Thymus (tissue), 11 donors: ENCODE measurements at regions not wholly inside any gene's neighbourhood (a gene's known extent, or its start where the extent isn't known, plus 50 kb on each side); places are given as distances from the start of the nearest gene placed in this dataset.
"Not testable (repeated sequence)": the region's sequence is repeated elsewhere in the genome, so short reads cannot be mapped to it uniquely, and the experiment has no call there.

ENCODE experiments used
- DNase-seq, 9 donors: peaks; one replicate each; pipeline ENCODE4 v3.0.0-alpha.2; 2013; ENCODE audit warnings: low spot score in 9 of 9, low read depth in 6 of 9, missing footprints in 1 of 9
- H3K27ac ChIP-seq, 2 donors: one replicate each; pipeline ENCODE4 v1.5.1; 2013; ENCODE audit warnings: control low read depth in 1 of 2, low read depth in 1 of 2, low read length in 1 of 2, mild to moderate bottlenecking in 1 of 2, moderate library complexity in 1 of 2
- H3K27me3 ChIP-seq, 2 donors: one replicate each; pipeline ENCODE4 v1.5.1; 2013; ENCODE audit warnings: low read length in 1 of 2; ENCODE audit not compliant: control insufficient read depth in 2 of 2, insufficient read depth in 1 of 2
- H3K36me3 ChIP-seq, 2 donors: one replicate each; pipeline ENCODE4 v1.5.1; 2013; ENCODE audit warnings: low read length in 1 of 2, mild to moderate bottlenecking in 1 of 2, moderate library complexity in 1 of 2; ENCODE audit not compliant: control insufficient read depth in 2 of 2, insufficient read depth in 2 of 2
- H3K4me1 ChIP-seq, 2 donors: one replicate each; pipeline ENCODE4 v1.5.1; 2013; ENCODE audit warnings: low read length in 2 of 2; ENCODE audit not compliant: control insufficient read depth in 2 of 2, insufficient read depth in 2 of 2
- H3K4me3 ChIP-seq, 2 donors: one replicate each; pipeline ENCODE4 v1.5.1; 2013; ENCODE audit warnings: low read length in 2 of 2, control low read depth in 1 of 2, mild to moderate bottlenecking in 1 of 2
- H3K9me3 ChIP-seq, 2 donors: one replicate each; pipeline ENCODE4 v1.5.1; 2013; ENCODE audit warnings: low read length in 1 of 2, mild to moderate bottlenecking in 1 of 2; ENCODE audit not compliant: control insufficient read depth in 2 of 2, insufficient read depth in 1 of 2
- WGBS: extraction: QIAGEN DNeasy Blood & Tissue Kit; methylation state at CpG from one replicate; pipeline ENCODE4 v1.1.7; 2013; 5-methylcytosine and 5-hydroxymethylcytosine counted together
- donor health status: healthy.

DNA sequence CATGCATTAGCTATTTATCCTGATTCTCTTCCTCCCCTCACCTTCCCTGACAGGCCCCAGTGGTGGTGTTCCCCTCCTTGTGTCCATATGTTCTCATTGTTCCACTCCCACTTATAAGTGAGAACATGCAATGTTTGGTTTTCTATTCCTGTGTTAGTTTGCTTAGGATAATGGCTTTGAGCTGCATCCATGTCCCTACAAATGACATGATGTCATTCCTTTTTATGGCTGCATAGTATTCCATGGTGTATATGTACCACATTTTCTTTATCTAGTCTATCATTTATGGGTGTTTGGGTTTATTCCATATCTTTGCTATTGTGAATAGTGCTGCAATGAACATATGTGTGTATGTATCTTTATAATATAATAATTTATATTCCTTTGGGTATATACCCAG lies 219.4 kb downstream of the CYB561 start:
- H3K36me3 ChIP-seq, H3K27me3 ChIP-seq, DNase-seq, H3K9me3 ChIP-seq, H3K27ac ChIP-seq, H3K4me3 ChIP-seq, H3K4me1 ChIP-seq: not testable (repeated sequence)

DNA sequence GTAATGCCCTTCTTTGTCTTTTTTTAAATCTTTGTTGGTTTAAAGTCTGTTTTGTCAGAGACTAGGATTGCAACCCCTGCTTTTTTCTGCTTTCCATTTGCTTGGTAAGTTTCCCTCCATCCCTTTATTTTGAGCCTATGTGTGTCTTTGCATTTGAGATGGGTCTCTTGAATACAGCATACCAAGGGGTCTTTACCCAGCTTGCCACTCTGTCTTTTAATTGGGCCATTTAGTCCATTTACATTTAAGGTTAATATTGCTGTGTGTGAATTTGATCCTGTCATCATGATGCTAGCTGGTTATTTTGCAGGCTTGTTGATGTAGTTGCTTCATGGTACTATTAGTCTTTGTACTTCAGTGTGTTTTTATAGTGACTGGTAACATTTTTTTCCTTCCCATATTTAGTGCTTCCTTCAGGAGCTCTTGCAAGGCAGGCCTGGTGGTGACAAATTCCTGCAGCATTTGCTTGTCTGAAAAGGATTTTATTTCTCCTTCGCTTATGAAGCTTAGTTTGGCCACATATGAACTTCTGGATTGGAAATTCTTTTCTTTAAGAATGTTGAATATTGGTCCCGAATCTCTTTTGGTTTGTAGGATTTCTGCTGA lies 215.0 kb downstream of the CYB561 start:
- DNase-seq, H3K4me3 ChIP-seq, H3K27me3 ChIP-seq, H3K27ac ChIP-seq, H3K4me1 ChIP-seq, H3K36me3 ChIP-seq: not testable (repeated sequence)
- peaks cover 0 to 13% of the 10 kb centered on the region in 2 donors for H3K9me3 ChIP-seq
- 97% methylated on average over 2 of the region's 2 CpGs for WGBS

DNA sequence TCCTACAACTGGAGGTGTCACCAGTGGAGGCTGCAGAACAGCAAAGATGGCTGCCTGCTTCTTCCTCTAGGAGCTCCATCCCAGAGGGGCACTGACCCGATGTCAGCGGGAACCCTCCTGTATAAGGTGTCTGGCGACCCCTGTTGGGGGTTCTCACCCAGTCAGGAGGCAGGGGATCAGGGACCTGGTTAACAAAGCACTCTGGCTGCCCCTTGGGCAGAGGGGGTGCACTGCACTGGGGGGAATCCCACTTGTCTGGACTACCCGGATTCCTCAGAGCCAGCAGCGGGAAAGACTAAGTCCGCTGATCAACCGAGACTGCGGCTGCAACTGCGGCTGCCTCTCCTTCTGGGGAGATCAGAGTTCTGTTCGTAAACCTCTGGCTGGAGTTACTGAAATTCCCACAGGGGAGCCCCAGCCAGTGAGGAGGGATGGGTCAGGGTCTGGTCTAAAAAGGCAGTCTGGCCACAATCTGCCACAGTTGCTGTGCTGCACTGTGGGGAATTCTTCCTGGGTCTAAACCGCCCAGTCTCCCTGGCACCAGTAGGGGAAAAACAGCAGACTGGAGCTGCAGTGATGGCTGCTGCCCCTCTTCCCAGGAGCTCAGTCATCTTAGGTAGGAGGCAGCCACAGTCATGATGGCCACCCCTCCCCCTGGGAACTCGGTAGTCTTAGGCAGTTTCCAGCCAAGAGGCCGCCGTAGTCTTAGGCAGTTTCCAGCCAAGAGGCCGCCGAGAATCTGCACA lies 213.4 kb downstream of the CYB561 start:
- Histone ChIP-seq H3K4me3 (no peak overlapping the region), H3K9me3 (peaks cover 0 to 13% of the 10 kb centered on the region in 2 donors), H3K27ac (no peak overlapping the region), H3K36me3 (peaks cover 0 to 3% of the 10 kb centered on the region in 2 donors), H3K4me1 (no peaks in the 10 kb centered on the region), H3K27me3 (no peaks in the 10 kb centered on the region)
- no peak for DNase-seq
- WGBS: 98% methylated on average over 16 of the region's 16 CpGs

DNA sequence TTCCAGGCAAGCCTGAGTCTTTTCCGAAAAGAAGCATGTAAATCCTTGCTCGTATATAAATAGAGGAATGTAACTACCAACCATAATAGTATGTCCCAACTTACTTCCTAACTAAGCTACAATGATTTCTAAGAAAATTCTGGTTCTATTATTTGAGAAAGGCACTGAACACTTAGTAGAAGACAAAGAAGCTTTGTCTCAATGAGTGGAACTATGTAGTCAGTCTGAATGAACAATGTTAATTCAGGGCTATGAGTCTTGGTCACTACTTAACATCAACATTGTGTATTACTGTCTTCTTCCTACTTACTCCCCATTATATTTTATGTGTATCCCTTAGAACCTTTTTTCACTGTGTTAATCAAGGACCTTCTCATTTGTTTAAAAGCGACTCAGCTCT lies 206.0 kb downstream of the CYB561 start:
- no peaks in the 10 kb centered on the region for H3K36me3 ChIP-seq
- WGBS: 98% methylated on average over 3 of the region's 3 CpGs
- H3K27me3 ChIP-seq: no peaks in the 10 kb centered on the region
- no peak for DNase-seq
- no peaks in the 10 kb centered on the region for H3K4me1 ChIP-seq
- no peak overlapping the region for H3K4me3 ChIP-seq
- H3K27ac ChIP-seq: no peak overlapping the region
- H3K9me3 ChIP-seq: no peaks in the 10 kb centered on the region

DNA sequence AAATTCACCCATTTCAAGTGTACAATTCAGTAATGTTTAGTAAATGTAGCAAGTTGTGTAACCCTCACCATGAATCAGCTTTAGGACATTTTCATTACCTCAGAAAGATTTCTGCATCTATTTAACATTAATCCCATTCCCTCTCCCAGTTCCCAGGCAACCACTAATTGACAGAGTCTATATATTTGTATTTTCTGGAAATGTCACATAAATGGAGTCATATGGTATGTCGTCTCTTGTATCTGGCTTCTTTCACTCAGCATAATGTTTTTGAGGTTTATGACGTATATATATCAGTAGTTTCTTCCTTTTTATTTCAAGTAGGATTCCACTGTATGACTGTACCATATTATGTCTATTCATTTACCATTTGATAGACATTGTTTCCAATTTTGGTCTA lies 199.8 kb downstream of the CYB561 start:
- H3K4me3 ChIP-seq: no peak overlapping the region
- H3K27ac ChIP-seq: no peak overlapping the region
- no peaks in the 10 kb centered on the region for H3K9me3 ChIP-seq
- WGBS: 99% methylated on average over 2 of the region's 2 CpGs
- no peaks in the 10 kb centered on the region for H3K27me3 ChIP-seq
- no peaks in the 10 kb centered on the region for H3K36me3 ChIP-seq
- no peaks in the 10 kb centered on the region for H3K4me1 ChIP-seq
- no peak for DNase-seq

DNA sequence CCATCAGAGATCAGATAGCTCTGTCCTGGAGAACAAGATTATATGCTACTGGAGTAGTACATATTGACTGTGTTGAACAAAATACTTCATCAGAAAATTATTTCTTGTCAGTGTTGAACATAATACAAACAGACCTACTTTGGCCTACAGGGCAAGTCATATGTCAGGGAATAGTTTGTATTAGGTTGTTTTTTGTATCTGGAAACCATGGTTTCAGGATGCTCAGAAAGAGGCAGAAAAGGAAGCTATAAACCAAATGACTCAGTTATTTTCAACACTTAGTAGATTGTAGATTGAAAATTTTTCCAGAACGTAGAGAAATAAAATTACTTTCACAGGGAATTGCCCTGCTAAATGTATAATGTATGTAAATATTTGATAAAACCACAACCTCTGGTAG lies 198.4 kb downstream of the CYB561 start:
- Histone ChIP-seq H3K27me3 (no peaks in the 10 kb centered on the region), H3K27ac (no peak overlapping the region), H3K9me3 (no peaks in the 10 kb centered on the region), H3K4me3 (no peak overlapping the region), H3K4me1 (no peaks in the 10 kb centered on the region), H3K36me3 (no peaks in the 10 kb centered on the region)
- DNase-seq: no peak
- WGBS: 100% methylated on average over 1 of the region's 1 CpG

DNA sequence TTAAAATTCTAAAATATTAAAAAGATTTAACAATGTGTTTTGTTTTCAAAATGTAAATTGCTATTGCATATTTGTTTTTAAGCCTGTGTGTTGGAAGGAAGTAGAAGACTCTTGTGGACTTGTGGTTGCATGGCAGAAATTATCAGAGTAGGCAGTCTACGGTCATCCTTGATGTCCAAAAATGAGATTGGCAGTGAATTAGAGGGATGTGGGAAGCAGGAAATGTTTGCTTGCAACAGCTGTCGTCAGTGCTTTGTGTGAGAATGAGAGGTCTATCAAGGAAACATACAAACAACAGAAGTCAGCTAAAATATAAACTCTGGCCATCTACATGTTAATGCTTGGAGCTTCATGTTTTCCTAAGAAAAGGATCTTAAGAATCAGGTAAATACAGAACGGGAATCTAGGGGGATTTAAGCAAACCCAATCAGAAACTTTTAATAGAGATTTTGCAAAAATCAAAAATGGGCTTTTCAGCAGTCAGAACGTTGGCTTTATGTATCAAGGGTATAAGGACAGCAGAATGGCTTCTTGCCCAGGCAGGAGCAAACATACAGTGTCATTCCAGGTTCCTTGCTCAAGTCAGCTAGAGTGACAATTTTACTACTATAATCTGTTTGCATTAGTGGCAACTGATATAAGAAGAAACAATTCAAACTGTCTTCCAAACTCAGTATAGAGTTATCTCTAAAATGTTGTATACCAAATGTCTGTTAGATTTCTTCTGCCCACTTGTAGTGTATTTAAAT lies 196.7 kb downstream of the CYB561 start:
- Histone ChIP-seq H3K27ac (no peak overlapping the region), H3K36me3 (no peaks in the 10 kb centered on the region), H3K27me3 (no peaks in the 10 kb centered on the region), H3K4me1 (no peaks in the 10 kb centered on the region), H3K4me3 (no peak overlapping the region), H3K9me3 (no peaks in the 10 kb centered on the region)
- 91% methylated on average over 4 of the region's 4 CpGs for WGBS
- DNase-seq: no peak

DNA sequence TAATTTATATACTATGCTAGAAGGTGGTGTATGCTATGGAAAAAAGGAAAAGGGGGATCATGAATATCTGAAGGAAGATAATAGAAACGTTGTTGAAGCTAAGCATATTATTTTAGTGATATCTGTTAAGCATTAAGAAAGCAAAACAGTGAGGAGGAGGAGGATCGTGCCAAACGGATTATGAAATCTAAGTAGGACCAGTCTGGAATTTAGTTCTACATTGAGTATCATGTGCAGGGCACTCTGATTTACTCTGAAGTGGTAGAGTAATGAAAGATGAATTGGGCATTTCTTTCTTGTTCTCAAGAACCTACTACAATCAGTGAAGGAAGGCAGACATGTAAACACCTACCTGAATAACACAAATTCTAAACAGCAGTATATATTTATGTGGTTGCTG lies 195.3 kb downstream of the CYB561 start:
- DNase-seq: no peak
- no peaks in the 10 kb centered on the region for H3K9me3 ChIP-seq
- no peaks in the 10 kb centered on the region for H3K27me3 ChIP-seq
- no peaks in the 10 kb centered on the region for H3K36me3 ChIP-seq
- no peak overlapping the region for H3K27ac ChIP-seq
- H3K4me3 ChIP-seq: no peak overlapping the region
- no peaks in the 10 kb centered on the region for H3K4me1 ChIP-seq
- WGBS: 92% methylated on average over 3 of the region's 3 CpGs

DNA sequence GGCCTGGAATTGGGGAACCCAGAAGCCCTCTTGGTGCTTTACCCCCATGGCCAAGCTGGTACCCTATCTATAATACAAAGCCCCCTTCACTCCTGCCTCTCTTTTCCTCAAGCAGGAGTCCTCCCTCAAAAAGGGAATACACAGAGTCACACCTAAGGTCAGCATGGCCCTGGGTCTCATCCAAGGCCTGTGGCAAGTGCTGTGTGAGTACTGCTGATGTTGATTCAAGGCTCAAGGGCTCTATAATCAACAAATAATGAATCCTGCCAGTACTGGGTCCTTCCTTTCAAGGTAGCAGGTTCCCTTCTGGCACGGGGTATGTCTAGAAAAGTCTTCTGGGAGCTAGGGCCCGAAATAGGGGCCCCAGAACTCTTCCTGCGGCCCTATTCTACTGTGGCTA lies 187.3 kb downstream of the CYB561 start:
- no peaks in the 10 kb centered on the region for H3K36me3 ChIP-seq
- no peak overlapping the region for H3K4me3 ChIP-seq
- 80% methylated on average over 3 of the region's 3 CpGs for WGBS
- H3K9me3 ChIP-seq: no peaks in the 10 kb centered on the region
- no peak overlapping the region for H3K27ac ChIP-seq
- no peaks in the 10 kb centered on the region for H3K27me3 ChIP-seq
- no peaks in the 10 kb centered on the region for H3K4me1 ChIP-seq
- DNase-seq: no peak
